Neural cell (in vitro differentiated cells): ENCODE measurements at regions not wholly inside any gene's neighbourhood (a gene's known extent, or its start where the extent isn't known, plus 50 kb on each side); places are given as distances from the start of the nearest gene placed in this dataset.

ENCODE experiments used
- EP300 ChIP-seq: fragments of 450-650 bp; conservative IDR thresholded peaks from 2 replicates; pipeline ENCODE4 v1.6.1; 2014; ENCODE audit warnings: antibody characterized with exemption, mild to moderate bottlenecking, moderate library complexity; ENCODE audit not compliant: poor library complexity, severe bottlenecking
- EZH2 ChIP-seq: fragments of 200-600, 300-800 bp; shearing (Covaris generic), sonication (generic); IDR thresholded peaks from 2 replicates; pipeline ENCODE4 v1.6.1; 2014; ENCODE audit warnings: antibody characterized with exemption, low read length, borderline replicate concordance, mild to moderate bottlenecking; ENCODE audit not compliant: insufficient read depth, poor library complexity, severe bottlenecking
- RAD21 ChIP-seq: fragments of 450-650 bp; conservative IDR thresholded peaks from 2 replicates; pipeline ENCODE4 v1.6.1; 2014; ENCODE audit warnings: antibody characterized with exemption, mild to moderate bottlenecking, moderate library complexity
- TAF1 ChIP-seq: IDR thresholded peaks from 2 replicates; pipeline ENCODE4 v1.6.1; 2012; ENCODE audit warnings: low read depth
- TF ChIP-seq, protein P1 (sequence below): fragments of 450-650 bp; IDR thresholded peaks from 2 replicates; pipeline ENCODE4 v1.5.1; 2014; ENCODE audit warnings: antibody characterized with exemption, mild to moderate bottlenecking, moderate library complexity; ENCODE audit not compliant: poor library complexity, severe bottlenecking

DNA sequence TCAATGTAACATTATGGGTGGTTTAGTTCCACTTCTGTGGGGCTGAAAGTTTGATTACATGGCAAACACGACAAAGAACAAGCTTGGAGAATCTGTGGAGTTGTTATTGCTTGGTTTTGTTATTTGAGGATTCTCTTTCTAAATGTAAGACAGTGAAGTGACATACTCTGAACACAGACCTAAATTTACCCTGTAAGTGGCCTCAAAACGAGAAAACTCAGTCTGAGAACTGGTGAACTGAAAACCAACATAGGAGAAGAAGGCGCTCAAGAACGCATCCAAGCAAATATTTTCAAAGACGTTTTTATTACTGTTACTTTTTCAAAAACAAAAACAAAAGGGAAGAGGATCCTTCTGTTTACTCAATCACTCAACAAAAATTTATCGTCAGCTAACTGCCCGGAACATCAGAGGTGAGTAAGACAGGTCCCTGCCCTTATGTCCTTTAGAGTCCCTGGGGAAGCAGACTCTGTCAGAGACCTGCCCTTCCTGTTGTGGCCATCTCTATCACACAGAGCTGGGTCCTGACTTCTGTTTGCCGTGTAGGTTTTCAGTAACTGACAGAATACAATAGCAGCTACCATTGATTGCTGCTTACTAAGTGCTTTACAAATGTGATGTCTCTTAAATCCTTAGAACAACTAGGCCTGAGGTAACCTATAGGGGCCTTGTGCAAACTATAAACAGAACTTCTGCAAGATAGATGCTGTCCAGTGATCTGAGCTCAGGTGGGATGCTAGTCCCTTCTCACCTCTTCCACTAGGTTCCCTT is 79.3 kb upstream of the C12orf71 start:
- TF ChIP-seq RAD21 (no peak), TAF1 (no peak), EZH2 (no peak), EP300 (no peak)
- TF ChIP-seq, protein P1, sequence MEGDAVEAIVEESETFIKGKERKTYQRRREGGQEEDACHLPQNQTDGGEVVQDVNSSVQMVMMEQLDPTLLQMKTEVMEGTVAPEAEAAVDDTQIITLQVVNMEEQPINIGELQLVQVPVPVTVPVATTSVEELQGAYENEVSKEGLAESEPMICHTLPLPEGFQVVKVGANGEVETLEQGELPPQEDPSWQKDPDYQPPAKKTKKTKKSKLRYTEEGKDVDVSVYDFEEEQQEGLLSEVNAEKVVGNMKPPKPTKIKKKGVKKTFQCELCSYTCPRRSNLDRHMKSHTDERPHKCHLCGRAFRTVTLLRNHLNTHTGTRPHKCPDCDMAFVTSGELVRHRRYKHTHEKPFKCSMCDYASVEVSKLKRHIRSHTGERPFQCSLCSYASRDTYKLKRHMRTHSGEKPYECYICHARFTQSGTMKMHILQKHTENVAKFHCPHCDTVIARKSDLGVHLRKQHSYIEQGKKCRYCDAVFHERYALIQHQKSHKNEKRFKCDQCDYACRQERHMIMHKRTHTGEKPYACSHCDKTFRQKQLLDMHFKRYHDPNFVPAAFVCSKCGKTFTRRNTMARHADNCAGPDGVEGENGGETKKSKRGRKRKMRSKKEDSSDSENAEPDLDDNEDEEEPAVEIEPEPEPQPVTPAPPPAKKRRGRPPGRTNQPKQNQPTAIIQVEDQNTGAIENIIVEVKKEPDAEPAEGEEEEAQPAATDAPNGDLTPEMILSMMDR = no peak
